HepG2 (cell line): ENCODE measurements at regions not wholly inside any gene's neighbourhood (a gene's known extent, or its start where the extent isn't known, plus 50 kb on each side); places are given as distances from the start of the nearest gene placed in this dataset.

Experiments
- ATAC-seq: fragments of 200-7000 bp; cut with Tn5 transposase; 3 replicates; pipeline ENCODE4 v1.9.1; 2020; ENCODE audit warnings: mild to moderate bottlenecking, moderate library complexity
- BruUV-seq: library from RNA; stranded (reverse); fragments of 400-500 nt; replicated peaks from 2 replicates; lab custom pipeline; 2021; lab: Mats Ljungman, UMichigan
- CTCF ChIA-PET: fragments of 300-600 bp; formaldehyde crosslinking; extraction: SDS; loops from one replicate; lab custom pipeline; 2021; ENCODE audit warnings: low total read pairs, inconsistent platforms, low intra/inter-chr PET ratio; lab: Yijun Ruan, JAX
- POLR2A ChIA-PET: fragments of 350-600 bp; sonication (Branson Sonifier 250); formaldehyde crosslinking; loops from one replicate; lab custom pipeline; 2020; ENCODE audit warnings: antibody characterized with exemption, inconsistent platforms; lab: Yijun Ruan, JAX
- DNase-seq: peaks from one replicate; pipeline ENCODE4 v3.0.0-alpha.2; 2015; ENCODE audit warnings: low spot score
- FAIRE-seq: peaks from 3 replicates; lab custom pipeline; 2011; peaks lifted over from hg19 to GRCh38; lab: Jason Lieb, UNC
- H2AFZ ChIP-seq: one replicate; pipeline ENCODE4 v1.6.1; 2011; ENCODE audit warnings: low read length, inconsistent platforms
- H3K27ac ChIP-seq: fragments of 300-600 bp; 3 replicates; pipeline ENCODE4 v1.8.0; 2011; ENCODE audit warnings: mixed run types, mild to moderate bottlenecking, mixed read lengths, low read length, inconsistent platforms; ENCODE audit not compliant: insufficient read depth; ENCODE audit errors: extremely low read length
- H3K27me3 ChIP-seq, 2 experiments: fragments of 200-600 bp in 1 of 2; 2 replicates in 1 of 2; 3 replicates in 1 of 2; pipeline versions ENCODE4 v1.6.0 to v1.8.0; 2011; ENCODE audit warnings: low read length in 2 of 2, mild to moderate bottlenecking in 2 of 2, moderate library complexity in 2 of 2, inconsistent platforms in 1 of 2; ENCODE audit not compliant: insufficient read depth in 2 of 2, control insufficient read depth in 1 of 2
- H3K36me3 ChIP-seq, 2 experiments: fragments of 200-600 bp in 1 of 2; replicated peaks in 1 of 2; 2 replicates in 1 of 2; 3 replicates in 1 of 2; pipeline versions ENCODE4 v1.5.1 to v1.8.0; 2011; ENCODE audit warnings: low read length in 2 of 2, inconsistent platforms in 1 of 2; ENCODE audit not compliant: insufficient read depth in 2 of 2, control insufficient read depth in 1 of 2
- H3K4me1 ChIP-seq: 2 replicates; pipeline ENCODE4 v1.5.1; 2012; ENCODE audit warnings: low read length, inconsistent platforms; ENCODE audit not compliant: insufficient read depth
- H3K4me2 ChIP-seq: 2 replicates; pipeline ENCODE4 v1.6.0; 2011; ENCODE audit warnings: low read depth, low read length, inconsistent platforms
- H3K4me3 ChIP-seq, 3 experiments: fragments of 200-600 bp in 1 of 3; sonication (generic), shearing (Covaris generic) in 1 of 3; replicated peaks in 1 of 3; 2 replicates each; pipeline ENCODE4 v1.5.1; 2011 to 2016; ENCODE audit warnings: low read length in 3 of 3, inconsistent platforms in 2 of 3, low read depth in 2 of 3, mild to moderate bottlenecking in 2 of 3, control low read depth in 1 of 3, mixed read lengths in 1 of 3; ENCODE audit not compliant: insufficient read depth in 1 of 3
- H3K79me2 ChIP-seq: one replicate; pipeline ENCODE4 v1.6.1; 2011; ENCODE audit warnings: low read length, inconsistent platforms; ENCODE audit not compliant: insufficient read depth
- H3K9ac ChIP-seq: 2 replicates; pipeline ENCODE4 v1.6.0; 2011; ENCODE audit warnings: mild to moderate bottlenecking, low read depth, low read length, inconsistent platforms; ENCODE audit not compliant: insufficient read depth
- H3K9me3 ChIP-seq: 2 replicates; pipeline ENCODE4 v1.5.1; 2012; ENCODE audit warnings: mild to moderate bottlenecking, low read length
- H4K20me1 ChIP-seq: 2 replicates; pipeline ENCODE4 v1.6.0; 2011; ENCODE audit warnings: inconsistent platforms, mild to moderate bottlenecking, low read length, moderate library complexity; ENCODE audit not compliant: insufficient read depth
- BCL6 ChIP-seq: IDR thresholded peaks from 2 replicates; pipeline ENCODE4 v1.6.1; 2016; ENCODE audit warnings: missing genetic modification reagents, missing compliant biosample characterization
- HNF4A ChIP-seq: sonication (generic); formaldehyde crosslinking; IDR thresholded peaks from 2 replicates; pipeline ENCODE4 v1.4.0; 2020; ENCODE audit warnings: missing genetic modification reagents
- SRSF1 ChIP-seq: fragments of 200-400 bp; formaldehyde crosslinking; optimal IDR thresholded peaks from 2 replicates; pipeline ENCODE3; 2017; ENCODE audit warnings: mild to moderate bottlenecking, low read depth, low read length, moderate library complexity
- TCF7 ChIP-seq: sonication (generic); IDR thresholded peaks from 2 replicates; pipeline ENCODE4 v1.6.1; 2016; ENCODE audit warnings: antibody characterized with exemption, low read depth
- ZNF121 ChIP-seq: sonication (generic); formaldehyde crosslinking; IDR thresholded peaks from 2 replicates; pipeline ENCODE4 v1.5.0; 2020; ENCODE audit warnings: mild to moderate bottlenecking, missing genetic modification reagents
- ZNF232 ChIP-seq: sonication (generic); formaldehyde crosslinking; IDR thresholded peaks from 2 replicates; pipeline ENCODE4 v1.4.0; 2020; ENCODE audit warnings: missing genetic modification reagents, borderline replicate concordance
- ZNF383 ChIP-seq: sonication (generic); formaldehyde crosslinking; IDR thresholded peaks from 2 replicates; pipeline ENCODE4 v1.4.0; 2020; ENCODE audit warnings: missing genetic modification reagents, mild to moderate bottlenecking, borderline replicate concordance
- WGBS: methylation state at CpG from one replicate; pipeline ENCODE4 v1.1.6; 2017; ENCODE audit warnings: low lambda C conversion rate; 5-methylcytosine and 5-hydroxymethylcytosine counted together
- in situ Hi-C: cut with HindIII; loops from 2 replicates; pipeline ENCODE4 v1.10.0; 2017; ENCODE audit warnings: low pct_unique_long_range_greater_than_20kb; ENCODE audit not compliant: extremely low pct_ligation_motif_present
- intact Hi-C: fragments of 100-400 bp; cut with micrococcal nuclease; formaldehyde crosslinking; loops from one replicate; pipeline ENCODE4 v1.10.0; 2022; ENCODE audit not compliant: unreplicated experiment
- TF ChIP-seq, protein P1 (sequence below): sonication (generic); formaldehyde crosslinking; IDR thresholded peaks from 2 replicates; pipeline ENCODE4 v1.4.0; 2020; ENCODE audit warnings: missing genetic modification reagents, borderline replicate concordance
- TF ChIP-seq, protein P2 (sequence below): sonication (generic); formaldehyde crosslinking; conservative IDR thresholded peaks from 2 replicates; pipeline ENCODE4 v1.4.0; 2020; ENCODE audit warnings: mild to moderate bottlenecking, missing genetic modification reagents, moderate library complexity
- TF ChIP-seq, protein P3 (sequence below): IDR thresholded peaks from 2 replicates; pipeline ENCODE4 v1.6.1; 2016; ENCODE audit warnings: low read depth, borderline replicate concordance

DNA sequence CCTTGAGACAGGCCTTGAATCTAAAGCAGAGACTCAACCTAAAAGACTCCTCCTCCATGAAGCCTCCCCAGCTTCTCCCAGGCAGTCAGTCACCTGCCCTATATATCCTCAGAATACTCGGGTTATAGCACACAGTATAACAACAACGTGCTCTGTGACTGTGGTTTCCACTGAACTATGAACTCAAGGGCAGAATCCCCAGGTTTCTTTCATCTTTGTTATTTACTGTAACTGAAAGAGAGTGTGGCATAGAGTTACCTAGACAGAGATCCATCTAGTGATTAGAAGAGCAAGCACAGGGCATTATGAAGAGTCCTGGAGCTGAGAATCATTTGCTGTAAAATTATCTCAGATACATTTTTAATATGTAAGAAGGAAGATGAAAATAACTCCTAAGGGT lies 281.6 kb upstream of the ZNF521 start:
- TF ChIP-seq HNF4A: peak; percentile 39
- TF ChIP-seq, protein P1, sequence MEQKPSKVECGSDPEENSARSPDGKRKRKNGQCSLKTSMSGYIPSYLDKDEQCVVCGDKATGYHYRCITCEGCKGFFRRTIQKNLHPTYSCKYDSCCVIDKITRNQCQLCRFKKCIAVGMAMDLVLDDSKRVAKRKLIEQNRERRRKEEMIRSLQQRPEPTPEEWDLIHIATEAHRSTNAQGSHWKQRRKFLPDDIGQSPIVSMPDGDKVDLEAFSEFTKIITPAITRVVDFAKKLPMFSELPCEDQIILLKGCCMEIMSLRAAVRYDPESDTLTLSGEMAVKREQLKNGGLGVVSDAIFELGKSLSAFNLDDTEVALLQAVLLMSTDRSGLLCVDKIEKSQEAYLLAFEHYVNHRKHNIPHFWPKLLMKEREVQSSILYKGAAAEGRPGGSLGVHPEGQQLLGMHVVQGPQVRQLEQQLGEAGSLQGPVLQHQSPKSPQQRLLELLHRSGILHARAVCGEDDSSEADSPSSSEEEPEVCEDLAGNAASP (CRISPR knock-in tag): no peak
- no peak for TF ChIP-seq ZNF232 (CRISPR knock-in tag)
- TF ChIP-seq ZNF383 (CRISPR knock-in tag): no peak
- TF ChIP-seq SRSF1: no peak
- TF ChIP-seq, protein P2, sequence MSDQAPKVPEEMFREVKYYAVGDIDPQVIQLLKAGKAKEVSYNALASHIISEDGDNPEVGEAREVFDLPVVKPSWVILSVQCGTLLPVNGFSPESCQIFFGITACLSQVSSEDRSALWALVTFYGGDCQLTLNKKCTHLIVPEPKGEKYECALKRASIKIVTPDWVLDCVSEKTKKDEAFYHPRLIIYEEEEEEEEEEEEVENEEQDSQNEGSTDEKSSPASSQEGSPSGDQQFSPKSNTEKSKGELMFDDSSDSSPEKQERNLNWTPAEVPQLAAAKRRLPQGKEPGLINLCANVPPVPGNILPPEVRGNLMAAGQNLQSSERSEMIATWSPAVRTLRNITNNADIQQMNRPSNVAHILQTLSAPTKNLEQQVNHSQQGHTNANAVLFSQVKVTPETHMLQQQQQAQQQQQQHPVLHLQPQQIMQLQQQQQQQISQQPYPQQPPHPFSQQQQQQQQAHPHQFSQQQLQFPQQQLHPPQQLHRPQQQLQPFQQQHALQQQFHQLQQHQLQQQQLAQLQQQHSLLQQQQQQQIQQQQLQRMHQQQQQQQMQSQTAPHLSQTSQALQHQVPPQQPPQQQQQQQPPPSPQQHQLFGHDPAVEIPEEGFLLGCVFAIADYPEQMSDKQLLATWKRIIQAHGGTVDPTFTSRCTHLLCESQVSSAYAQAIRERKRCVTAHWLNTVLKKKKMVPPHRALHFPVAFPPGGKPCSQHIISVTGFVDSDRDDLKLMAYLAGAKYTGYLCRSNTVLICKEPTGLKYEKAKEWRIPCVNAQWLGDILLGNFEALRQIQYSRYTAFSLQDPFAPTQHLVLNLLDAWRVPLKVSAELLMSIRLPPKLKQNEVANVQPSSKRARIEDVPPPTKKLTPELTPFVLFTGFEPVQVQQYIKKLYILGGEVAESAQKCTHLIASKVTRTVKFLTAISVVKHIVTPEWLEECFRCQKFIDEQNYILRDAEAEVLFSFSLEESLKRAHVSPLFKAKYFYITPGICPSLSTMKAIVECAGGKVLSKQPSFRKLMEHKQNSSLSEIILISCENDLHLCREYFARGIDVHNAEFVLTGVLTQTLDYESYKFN (CRISPR knock-in tag): 0 out of 2 replicates have a peak, but pooled peaks have one; percentile 15
- TF ChIP-seq TCF7: peak; percentile 27; the same call in 1 of the 2 replicates
- peak; percentile 61 for TF ChIP-seq BCL6
- TF ChIP-seq, protein P3, sequence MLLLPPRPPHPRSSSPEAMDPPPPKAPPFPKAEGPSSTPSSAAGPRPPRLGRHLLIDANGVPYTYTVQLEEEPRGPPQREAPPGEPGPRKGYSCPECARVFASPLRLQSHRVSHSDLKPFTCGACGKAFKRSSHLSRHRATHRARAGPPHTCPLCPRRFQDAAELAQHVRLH (CRISPR knock-in tag): no peak
- TF ChIP-seq ZNF121 (CRISPR knock-in tag): no peak
- TF ChIP-seq, all 625 proteins: peak for 4
- Histone ChIP-seq H4K20me1 (no peaks in the 10 kb centered on the region), H3K9ac (no peak overlapping the region), H3K27me3 (no peaks in the 10 kb centered on the region), H3K79me2 (no peaks in the 10 kb centered on the region), H3K4me1 (peaks cover 13% of the 10 kb centered on the region; the same call in 1 of the 2 replicates), H3K4me3 (no peak overlapping the region), H3K36me3 (no peaks in the 10 kb centered on the region), H3K27ac (no peak overlapping the region), H3K9me3 (peaks cover 5% of the 10 kb centered on the region; the same call in 1 of the 2 replicates), H3K4me2 (no peak overlapping the region), H2AFZ (no peak overlapping the region)
- ChIA-PET POLR2A (no interaction called here), CTCF (no interaction called here)
- 0% methylated on average over 2 of the region's 2 CpGs for WGBS
- ATAC-seq (peak; percentile 69), DNase-seq (peak; percentile 9), FAIRE-seq (no peak)
- BruUV-seq: no TSS peak
- in situ Hi-C loops: no loop called here
- intact Hi-C loops: no loop called here
